OCI-LY1 (cell line): ENCODE measurements at regions not wholly inside any gene's neighbourhood (a gene's known extent, or its start where the extent isn't known, plus 50 kb on each side); places are given as distances from the start of the nearest gene placed in this dataset.

Experiments used
- H2AFZ ChIP-seq: fragments of 200-600 bp; sonication (generic), shearing (Covaris generic); 2 replicates; pipeline ENCODE4 v1.6.0; 2014; ENCODE audit warnings: antibody characterized with exemption, mild to moderate bottlenecking, low read length
- H3F3A ChIP-seq: fragments of 200-600 bp; sonication (generic), shearing (Covaris generic); 2 replicates; pipeline ENCODE4 v1.6.0; 2014; ENCODE audit warnings: mild to moderate bottlenecking, antibody characterized with exemption, low read length, moderate library complexity; ENCODE audit not compliant: insufficient read depth
- H3K27ac ChIP-seq: fragments of 200-600 bp; sonication (generic); 2 replicates; pipeline ENCODE4 v1.5.1; 2014; ENCODE audit warnings: low read length, mixed run types, mild to moderate bottlenecking, low read depth; ENCODE audit not compliant: poor library complexity, severe bottlenecking
- H3K27me3 ChIP-seq: fragments of 200-600 bp; sonication (generic); 2 replicates; pipeline ENCODE4 v1.6.0; 2014; ENCODE audit warnings: antibody characterized with exemption, mild to moderate bottlenecking, low read length, moderate library complexity; ENCODE audit not compliant: insufficient read depth
- H3K36me3 ChIP-seq: fragments of 200-600 bp; sonication (generic); 2 replicates; pipeline ENCODE4 v1.6.1; 2014; ENCODE audit warnings: mild to moderate bottlenecking, antibody characterized with exemption, low read length, moderate library complexity, mixed read lengths; ENCODE audit not compliant: insufficient read depth
- H3K4me1 ChIP-seq: fragments of 200-600 bp; sonication (generic); 2 replicates; pipeline ENCODE4 v1.5.1; 2014; ENCODE audit warnings: mild to moderate bottlenecking, low read length, moderate library complexity; ENCODE audit not compliant: insufficient read depth, severe bottlenecking
- H3K4me2 ChIP-seq: fragments of 200-600 bp; sonication (generic), shearing (Covaris generic); 2 replicates; pipeline ENCODE4 v1.6.1; 2014; ENCODE audit warnings: low read length
- H3K4me3 ChIP-seq: fragments of 200-600 bp; sonication (generic); 2 replicates; pipeline ENCODE4 v1.5.1; 2014; ENCODE audit warnings: low read length, low read depth, mild to moderate bottlenecking, mixed read lengths; ENCODE audit not compliant: poor library complexity, severe bottlenecking
- H3K79me2 ChIP-seq: fragments of 200-600 bp; shearing (Covaris generic); 2 replicates; pipeline ENCODE4 v1.6.1; 2016; ENCODE audit warnings: mixed run types, low read length, mixed read lengths; ENCODE audit not compliant: insufficient read depth
- H3K9ac ChIP-seq: fragments of 200-600 bp; sonication (generic), shearing (Covaris generic); 2 replicates; pipeline ENCODE4 v1.6.1; 2014; ENCODE audit warnings: mild to moderate bottlenecking, low read length, mixed read lengths
- H3K9me2 ChIP-seq: fragments of 200-600 bp; sonication (generic), shearing (Covaris generic); 2 replicates; pipeline ENCODE4 v1.6.1; 2014; ENCODE audit warnings: low read depth, mild to moderate bottlenecking, low read length, mixed read lengths
- H3K9me3 ChIP-seq: fragments of 200-600 bp; shearing (Covaris generic); 2 replicates; pipeline ENCODE4 v1.6.1; 2014; ENCODE audit warnings: low read length, mixed read lengths
- H4K20me1 ChIP-seq: fragments of 200-600 bp; sonication (generic), shearing (Covaris generic); 2 replicates; pipeline ENCODE4 v1.6.0; 2016; ENCODE audit warnings: mild to moderate bottlenecking, low read length; ENCODE audit not compliant: insufficient read depth
- CTCF ChIP-seq: fragments of 200-600 bp; sonication (generic), shearing (Covaris generic); IDR thresholded peaks from 2 replicates; pipeline ENCODE4 v1.5.1; 2017; ENCODE audit warnings: mild to moderate bottlenecking, antibody characterized with exemption, low read length, moderate library complexity, mixed read lengths
- EZH2 ChIP-seq: fragments of 200-600 bp; sonication (generic), shearing (Covaris generic); IDR thresholded peaks from 2 replicates; pipeline ENCODE4 v1.8.0; 2017; ENCODE audit warnings: borderline replicate concordance, mixed run types, mild to moderate bottlenecking, antibody characterized with exemption, low read length, moderate library complexity, mixed read lengths

DNA sequence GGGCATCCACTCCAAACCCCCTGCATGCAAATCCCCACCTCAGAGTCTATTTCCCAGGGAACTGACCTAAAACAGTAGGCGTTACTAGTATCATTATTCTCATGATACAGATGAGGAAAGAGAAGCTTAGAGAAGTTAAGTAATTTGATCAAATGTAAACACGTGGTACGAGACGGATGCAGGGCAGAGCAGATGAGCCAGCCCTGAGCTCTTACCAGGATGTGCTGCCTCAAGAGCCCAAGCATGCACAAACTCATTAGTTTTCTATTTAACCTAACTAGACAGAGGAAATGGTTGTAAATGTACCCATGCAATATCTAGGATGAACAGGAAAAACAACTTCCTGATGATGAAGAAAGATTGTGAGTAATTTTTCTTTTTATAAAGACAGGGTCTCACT, 173.3 kb upstream of the RASSF8 start:
- no peak for TF ChIP-seq CTCF
- TF ChIP-seq EZH2, result no peak
- Histone ChIP-seq H3K79me2 (no peaks in the 10 kb centered on the region), H3K27me3 (no peaks in the 10 kb centered on the region), H3K9me3 (no peaks in the 10 kb centered on the region), H4K20me1 (no peaks in the 10 kb centered on the region), H3K4me2 (no peak overlapping the region), H3K36me3 (no peaks in the 10 kb centered on the region), H2AFZ (no peak overlapping the region), H3K4me1 (no peaks in the 10 kb centered on the region), H3K9me2 (no peaks in the 10 kb centered on the region), H3K4me3 (no peak overlapping the region), H3F3A (no peaks in the 10 kb centered on the region), H3K9ac (no peak overlapping the region), H3K27ac (no peak overlapping the region)

DNA sequence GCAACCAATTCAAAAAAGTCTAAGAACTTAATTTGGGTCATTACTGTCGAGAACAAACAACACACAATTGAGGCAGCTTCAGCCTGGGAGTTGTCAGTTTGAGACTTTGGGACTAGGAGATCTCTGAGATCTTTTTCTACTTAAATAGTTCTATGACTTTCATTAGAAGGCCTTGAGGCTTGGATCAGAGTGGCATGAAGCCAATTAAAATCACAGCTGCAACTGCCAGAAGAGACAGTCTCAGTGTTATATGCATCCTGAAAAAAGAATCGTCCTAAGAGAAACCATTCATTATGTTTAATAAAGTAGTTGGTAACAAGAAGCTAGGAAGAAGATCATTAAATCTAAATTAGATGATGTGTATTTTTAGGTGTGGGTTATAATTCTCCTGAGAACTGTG, 170.8 kb upstream of the RASSF8 start:
- Histone ChIP-seq H3K9me2 (no peaks in the 10 kb centered on the region), H3K9me3 (no peaks in the 10 kb centered on the region), H3K4me3 (no peak overlapping the region), H3K27me3 (no peaks in the 10 kb centered on the region), H3K79me2 (no peaks in the 10 kb centered on the region), H3K4me2 (no peak overlapping the region), H3K36me3 (no peaks in the 10 kb centered on the region), H3F3A (no peaks in the 10 kb centered on the region), H3K4me1 (no peaks in the 10 kb centered on the region), H3K27ac (no peak overlapping the region), H4K20me1 (no peaks in the 10 kb centered on the region), H2AFZ (no peak overlapping the region), H3K9ac (no peak overlapping the region)
- no peak for TF ChIP-seq EZH2
- no peak for TF ChIP-seq CTCF

DNA sequence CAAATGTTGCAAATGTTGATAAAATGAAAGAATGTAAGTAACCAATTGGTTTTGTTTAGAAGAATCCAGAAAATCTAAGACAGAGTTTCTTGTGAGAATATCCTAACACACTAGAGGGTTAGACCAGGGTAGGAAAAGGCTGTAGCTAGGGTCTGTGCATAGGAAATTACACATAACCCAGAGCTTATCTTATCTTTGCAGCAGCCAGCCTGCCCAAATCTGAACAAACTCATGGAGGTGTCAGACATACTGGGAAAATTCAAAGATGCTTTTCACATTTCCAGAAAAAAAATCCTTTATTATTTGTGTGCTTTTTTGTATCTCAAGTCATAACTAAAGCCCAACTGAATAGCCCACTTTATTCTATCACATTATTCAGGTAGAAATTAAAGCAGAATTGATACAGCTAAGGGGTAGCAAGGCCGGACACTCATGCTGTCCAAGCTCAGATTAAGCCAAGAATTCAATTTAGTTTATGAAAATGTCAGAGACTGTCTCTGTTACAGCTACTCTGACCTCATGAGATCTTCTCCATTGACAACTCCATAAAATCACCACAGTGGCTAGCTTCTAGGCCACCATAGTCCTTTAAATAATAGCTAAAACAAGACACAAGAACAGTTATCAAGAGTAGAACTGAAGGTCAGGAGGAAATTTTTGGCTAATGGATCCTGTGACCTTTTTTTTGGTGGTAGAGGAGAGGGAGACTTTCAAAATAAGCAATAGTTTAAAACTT, 169.6 kb upstream of the RASSF8 start:
- Histone ChIP-seq H3K27me3 (no peaks in the 10 kb centered on the region), H3K79me2 (no peaks in the 10 kb centered on the region), H3K36me3 (no peaks in the 10 kb centered on the region), H3K4me1 (no peaks in the 10 kb centered on the region), H2AFZ (no peak overlapping the region), H3K9ac (no peak overlapping the region), H3K27ac (no peak overlapping the region), H3K9me3 (no peaks in the 10 kb centered on the region), H4K20me1 (no peaks in the 10 kb centered on the region), H3K4me3 (no peak overlapping the region), H3K9me2 (no peaks in the 10 kb centered on the region), H3F3A (no peaks in the 10 kb centered on the region), H3K4me2 (no peak overlapping the region)
- TF ChIP-seq CTCF, result no peak
- TF ChIP-seq EZH2, result no peak
